ENCODE measurements at regions not wholly inside any gene's neighbourhood (a gene's known extent, or its start where the extent isn't known, plus 50 kb on each side); places are given as distances from the start of the nearest gene placed in this dataset.

DNA sequence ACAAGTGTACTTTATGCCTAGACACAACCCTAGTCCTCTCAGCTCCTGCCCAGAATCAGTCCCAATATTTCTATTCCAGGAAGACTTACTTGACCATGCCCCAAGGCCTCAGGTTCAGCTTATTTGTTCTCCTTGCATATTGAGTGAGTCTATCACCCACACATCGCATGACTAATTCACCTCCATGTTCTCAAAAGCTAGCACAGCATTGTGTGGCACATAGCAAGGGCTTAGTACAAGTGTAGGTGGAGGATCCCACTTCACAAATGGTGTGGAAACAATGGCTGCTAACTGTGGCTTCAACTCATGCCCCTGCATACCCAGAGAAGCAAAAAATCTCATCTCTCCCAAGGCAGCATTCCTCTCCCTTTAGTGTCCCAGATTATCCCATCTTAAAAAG is 602.6 kb upstream of the API5 start:
- TF ChIP-seq CTCF (conservative IDR thresholded peaks at IDR 0.05), result no peak

DNA sequence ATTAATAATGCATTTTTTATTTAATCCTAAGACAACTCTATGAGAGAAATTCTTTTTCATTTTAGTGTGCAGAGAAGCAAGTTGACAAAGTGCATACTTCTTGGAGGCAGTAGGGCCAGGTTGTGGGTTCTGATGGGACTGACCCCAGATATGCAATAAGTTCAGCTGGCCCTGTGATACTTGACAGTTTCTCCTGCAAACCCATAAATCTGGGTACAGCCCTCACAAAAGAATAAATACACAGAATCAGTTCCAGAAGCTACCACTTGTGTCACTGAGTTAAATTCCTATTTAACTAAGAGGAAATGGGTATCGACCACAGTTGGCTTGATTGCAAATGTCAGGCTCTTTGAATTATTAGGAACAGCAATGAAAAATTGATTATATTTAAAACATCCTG is 598.5 kb upstream of the API5 start:
- no peaks in the 10 kb centered on the region for H3K36me3 Mint-ChIP-seq
- peak; percentile 15 for TF ChIP-seq CTCF (conservative IDR thresholded peaks at IDR 0.05)
- H3K9me3 Mint-ChIP-seq, result no peaks in the 10 kb centered on the region
- DNase-seq (ENCODE audit: extremely low spot score, unreplicated experiment), result no peak
- H3K4me3 Mint-ChIP-seq, result no peak overlapping the region
- H3K27me3 Mint-ChIP-seq, result no peaks in the 10 kb centered on the region
- no peak overlapping the region for H3K27ac Mint-ChIP-seq
- H3K4me1 Mint-ChIP-seq (ENCODE audit: unreplicated experiment), result peaks cover 6% of the 10 kb centered on the region

More for the DNA sequence above, 602.6 kb upstream of the API5 start:
- no peak for DNase-seq (ENCODE audit: extremely low spot score, unreplicated experiment)
- Mint-ChIP-seq H3K4me1 (ENCODE audit: unreplicated experiment) (peaks cover 5% of the 10 kb centered on the region), H3K27ac (no peak overlapping the region), H3K36me3 (no peaks in the 10 kb centered on the region), H3K4me3 (no peak overlapping the region), H3K27me3 (no peaks in the 10 kb centered on the region), H3K9me3 (no peaks in the 10 kb centered on the region)

- Mint-ChIP-seq H3K27ac (no peak overlapping the region), H3K27me3 (no peaks in the 10 kb centered on the region), H3K9me3 (no peaks in the 10 kb centered on the region), H3K4me3 (no peak overlapping the region), H3K36me3 (no peaks in the 10 kb centered on the region), H3K4me1 (ENCODE audit: unreplicated experiment) (peaks cover 6% of the 10 kb centered on the region)
- DNase-seq (ENCODE audit: extremely low spot score, unreplicated experiment), result no peak
- TF ChIP-seq CTCF (conservative IDR thresholded peaks at IDR 0.05), result no peak
Measured at GRCh38 chr11:42713753-42714152, 598.0 kb upstream of the API5 start.

DNA sequence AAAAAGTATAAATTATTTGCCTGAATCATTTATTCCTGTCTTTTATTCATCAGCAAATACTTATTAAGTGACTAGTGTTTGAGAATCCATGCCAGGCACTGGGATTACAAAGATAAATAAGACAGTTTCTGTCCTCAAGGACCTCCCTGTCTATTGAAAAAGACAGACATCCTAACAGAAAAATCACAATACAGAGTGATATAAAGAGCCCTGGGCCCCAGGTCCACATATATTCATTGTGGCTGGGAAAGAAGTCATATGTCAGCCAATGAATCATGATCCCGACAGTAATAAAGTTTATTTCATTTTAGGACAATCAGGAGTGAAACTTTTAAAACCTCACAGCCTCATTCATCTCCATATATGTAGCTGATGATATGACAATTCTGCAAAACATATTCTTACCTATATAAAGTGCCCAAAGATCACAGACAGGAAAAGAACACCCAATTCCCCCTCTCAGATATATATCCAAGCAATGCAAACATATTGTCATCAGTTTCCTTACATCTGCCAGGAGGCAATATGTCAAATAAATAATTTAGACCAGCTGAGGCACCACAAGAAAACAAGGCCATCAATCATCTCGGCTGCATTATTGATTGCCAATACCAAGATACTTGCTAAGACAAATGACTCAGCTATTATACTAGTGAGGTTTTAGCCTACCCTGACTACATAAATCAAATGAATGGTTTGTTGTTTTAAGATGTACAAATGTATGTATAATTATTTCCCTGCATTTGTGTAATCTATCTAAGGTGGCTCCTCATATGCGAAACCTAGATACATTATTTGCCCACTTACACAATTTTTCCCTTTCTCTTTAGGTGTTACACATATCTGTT is 590.9 kb upstream of the API5 start:
- Mint-ChIP-seq H3K27me3 (no peaks in the 10 kb centered on the region), H3K27ac (no peak overlapping the region), H3K4me3 (no peak overlapping the region), H3K4me1 (ENCODE audit: unreplicated experiment) (no peaks in the 10 kb centered on the region), H3K9me3 (no peaks in the 10 kb centered on the region), H3K36me3 (no peaks in the 10 kb centered on the region)
- no peak for TF ChIP-seq CTCF (conservative IDR thresholded peaks at IDR 0.05)
- DNase-seq (ENCODE audit: extremely low spot score, unreplicated experiment), result no peak

DNA sequence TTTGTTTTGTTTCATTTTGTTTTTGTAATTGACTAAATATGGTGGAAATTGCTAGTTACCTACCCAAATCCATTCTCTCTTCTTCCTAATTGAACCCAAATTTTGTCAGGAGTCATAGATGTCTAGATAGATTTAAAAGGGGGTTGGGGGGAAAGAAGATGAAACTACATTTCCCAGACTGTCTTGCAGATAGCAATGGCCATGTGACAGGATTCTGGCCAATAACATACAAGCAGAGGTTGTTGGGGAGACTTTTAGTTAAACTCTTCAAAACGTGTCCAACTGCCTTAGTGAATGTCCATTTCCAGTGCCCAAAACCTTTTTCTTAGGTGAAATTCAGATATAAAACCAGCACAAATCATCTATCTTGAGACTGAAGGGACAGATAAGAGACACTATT is 583.9 kb upstream of the API5 start:
- TF ChIP-seq CTCF (conservative IDR thresholded peaks at IDR 0.05), result no peak
- no peaks in the 10 kb centered on the region for H3K9me3 Mint-ChIP-seq
- H3K4me1 Mint-ChIP-seq (ENCODE audit: unreplicated experiment), result no peaks in the 10 kb centered on the region
- no peak overlapping the region for H3K27ac Mint-ChIP-seq
- no peaks in the 10 kb centered on the region for H3K36me3 Mint-ChIP-seq
- no peak for DNase-seq (ENCODE audit: extremely low spot score, unreplicated experiment)
- no peak overlapping the region for H3K4me3 Mint-ChIP-seq
- H3K27me3 Mint-ChIP-seq, result no peaks in the 10 kb centered on the region
